OCI-LY1 (cell line): ENCODE measurements at regions not wholly inside any gene's neighbourhood (a gene's known extent, or its start where the extent isn't known, plus 50 kb on each side); places are given as distances from the start of the nearest gene placed in this dataset.

Experiments used
- H2AFZ ChIP-seq: fragments of 200-600 bp; sonication (generic), shearing (Covaris generic); 2 replicates; pipeline ENCODE4 v1.6.0; 2014; ENCODE audit warnings: antibody characterized with exemption, mild to moderate bottlenecking, low read length
- H3F3A ChIP-seq: fragments of 200-600 bp; sonication (generic), shearing (Covaris generic); 2 replicates; pipeline ENCODE4 v1.6.0; 2014; ENCODE audit warnings: mild to moderate bottlenecking, antibody characterized with exemption, low read length, moderate library complexity; ENCODE audit not compliant: insufficient read depth
- H3K27ac ChIP-seq: fragments of 200-600 bp; sonication (generic); 2 replicates; pipeline ENCODE4 v1.5.1; 2014; ENCODE audit warnings: low read length, mixed run types, mild to moderate bottlenecking, low read depth; ENCODE audit not compliant: poor library complexity, severe bottlenecking
- H3K27me3 ChIP-seq: fragments of 200-600 bp; sonication (generic); 2 replicates; pipeline ENCODE4 v1.6.0; 2014; ENCODE audit warnings: antibody characterized with exemption, mild to moderate bottlenecking, low read length, moderate library complexity; ENCODE audit not compliant: insufficient read depth
- H3K36me3 ChIP-seq: fragments of 200-600 bp; sonication (generic); 2 replicates; pipeline ENCODE4 v1.6.1; 2014; ENCODE audit warnings: mild to moderate bottlenecking, antibody characterized with exemption, low read length, moderate library complexity, mixed read lengths; ENCODE audit not compliant: insufficient read depth
- H3K4me1 ChIP-seq: fragments of 200-600 bp; sonication (generic); 2 replicates; pipeline ENCODE4 v1.5.1; 2014; ENCODE audit warnings: mild to moderate bottlenecking, low read length, moderate library complexity; ENCODE audit not compliant: insufficient read depth, severe bottlenecking
- H3K4me2 ChIP-seq: fragments of 200-600 bp; sonication (generic), shearing (Covaris generic); 2 replicates; pipeline ENCODE4 v1.6.1; 2014; ENCODE audit warnings: low read length
- H3K4me3 ChIP-seq: fragments of 200-600 bp; sonication (generic); 2 replicates; pipeline ENCODE4 v1.5.1; 2014; ENCODE audit warnings: low read length, low read depth, mild to moderate bottlenecking, mixed read lengths; ENCODE audit not compliant: poor library complexity, severe bottlenecking
- H3K79me2 ChIP-seq: fragments of 200-600 bp; shearing (Covaris generic); 2 replicates; pipeline ENCODE4 v1.6.1; 2016; ENCODE audit warnings: mixed run types, low read length, mixed read lengths; ENCODE audit not compliant: insufficient read depth
- H3K9ac ChIP-seq: fragments of 200-600 bp; sonication (generic), shearing (Covaris generic); 2 replicates; pipeline ENCODE4 v1.6.1; 2014; ENCODE audit warnings: mild to moderate bottlenecking, low read length, mixed read lengths
- H3K9me2 ChIP-seq: fragments of 200-600 bp; sonication (generic), shearing (Covaris generic); 2 replicates; pipeline ENCODE4 v1.6.1; 2014; ENCODE audit warnings: low read depth, mild to moderate bottlenecking, low read length, mixed read lengths
- H3K9me3 ChIP-seq: fragments of 200-600 bp; shearing (Covaris generic); 2 replicates; pipeline ENCODE4 v1.6.1; 2014; ENCODE audit warnings: low read length, mixed read lengths
- H4K20me1 ChIP-seq: fragments of 200-600 bp; sonication (generic), shearing (Covaris generic); 2 replicates; pipeline ENCODE4 v1.6.0; 2016; ENCODE audit warnings: mild to moderate bottlenecking, low read length; ENCODE audit not compliant: insufficient read depth
- EZH2 ChIP-seq: fragments of 200-600 bp; sonication (generic), shearing (Covaris generic); IDR thresholded peaks from 2 replicates; pipeline ENCODE4 v1.8.0; 2017; ENCODE audit warnings: borderline replicate concordance, mixed run types, mild to moderate bottlenecking, antibody characterized with exemption, low read length, moderate library complexity, mixed read lengths
- TF ChIP-seq, protein P1 (sequence below): fragments of 200-600 bp; sonication (generic), shearing (Covaris generic); IDR thresholded peaks from 2 replicates; pipeline ENCODE4 v1.5.1; 2017; ENCODE audit warnings: mild to moderate bottlenecking, antibody characterized with exemption, low read length, moderate library complexity, mixed read lengths

DNA sequence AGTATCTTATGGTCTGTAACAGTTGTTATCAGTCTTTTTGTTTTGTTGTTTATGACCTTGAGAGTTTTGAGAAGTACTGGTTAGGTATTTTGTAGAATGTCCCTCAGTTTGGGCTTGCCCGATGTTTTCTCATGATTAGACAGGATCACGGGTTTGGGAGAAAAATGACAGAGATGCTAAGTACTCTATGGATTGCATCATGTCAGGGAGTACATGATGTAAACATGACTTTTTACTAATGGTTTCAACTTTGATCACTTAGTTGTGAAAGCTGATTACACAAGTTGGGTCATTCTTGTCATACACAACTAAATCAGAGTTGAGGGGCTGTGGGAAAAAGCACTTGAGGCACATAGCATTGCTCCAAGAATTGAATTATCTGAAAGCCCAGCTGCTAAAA is 94.7 kb upstream of the SIAH1 start:
- no peak for TF ChIP-seq EZH2
- TF ChIP-seq, protein P1, sequence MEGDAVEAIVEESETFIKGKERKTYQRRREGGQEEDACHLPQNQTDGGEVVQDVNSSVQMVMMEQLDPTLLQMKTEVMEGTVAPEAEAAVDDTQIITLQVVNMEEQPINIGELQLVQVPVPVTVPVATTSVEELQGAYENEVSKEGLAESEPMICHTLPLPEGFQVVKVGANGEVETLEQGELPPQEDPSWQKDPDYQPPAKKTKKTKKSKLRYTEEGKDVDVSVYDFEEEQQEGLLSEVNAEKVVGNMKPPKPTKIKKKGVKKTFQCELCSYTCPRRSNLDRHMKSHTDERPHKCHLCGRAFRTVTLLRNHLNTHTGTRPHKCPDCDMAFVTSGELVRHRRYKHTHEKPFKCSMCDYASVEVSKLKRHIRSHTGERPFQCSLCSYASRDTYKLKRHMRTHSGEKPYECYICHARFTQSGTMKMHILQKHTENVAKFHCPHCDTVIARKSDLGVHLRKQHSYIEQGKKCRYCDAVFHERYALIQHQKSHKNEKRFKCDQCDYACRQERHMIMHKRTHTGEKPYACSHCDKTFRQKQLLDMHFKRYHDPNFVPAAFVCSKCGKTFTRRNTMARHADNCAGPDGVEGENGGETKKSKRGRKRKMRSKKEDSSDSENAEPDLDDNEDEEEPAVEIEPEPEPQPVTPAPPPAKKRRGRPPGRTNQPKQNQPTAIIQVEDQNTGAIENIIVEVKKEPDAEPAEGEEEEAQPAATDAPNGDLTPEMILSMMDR = no peak
- H3K27me3 ChIP-seq = no peaks in the 10 kb centered on the region

DNA sequence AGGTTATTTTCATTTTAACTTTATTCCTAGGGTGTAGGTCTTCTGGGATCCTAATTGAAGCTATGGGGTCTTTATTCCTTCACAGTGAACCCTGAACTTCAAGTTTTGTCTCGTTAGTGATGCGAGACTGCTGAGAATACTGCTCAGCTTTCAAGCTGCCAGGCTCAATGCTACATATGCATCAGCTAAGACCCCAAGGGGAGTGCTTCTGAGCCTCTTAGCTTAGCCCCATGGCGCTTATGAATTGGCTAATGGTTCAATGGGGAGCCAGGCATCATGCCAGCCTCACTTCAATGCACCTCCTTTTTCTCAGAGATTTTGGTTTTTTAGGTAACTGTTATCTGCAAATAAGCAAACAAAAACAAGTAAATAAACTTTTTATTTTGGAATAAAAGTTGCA is 94.1 kb upstream of the SIAH1 start:
- no peaks in the 10 kb centered on the region for H4K20me1 ChIP-seq
- H3K4me2 ChIP-seq = no peak overlapping the region

More for the DNA sequence above, 94.7 kb upstream of the SIAH1 start:
- Histone ChIP-seq H4K20me1 (no peaks in the 10 kb centered on the region), H3F3A (no peaks in the 10 kb centered on the region), H3K9ac (no peak overlapping the region), H2AFZ (no peak overlapping the region), H3K79me2 (no peaks in the 10 kb centered on the region), H3K4me3 (no peak overlapping the region), H3K4me1 (no peaks in the 10 kb centered on the region), H3K36me3 (no peaks in the 10 kb centered on the region), H3K27ac (no peak overlapping the region), H3K4me2 (no peak overlapping the region), H3K9me3 (no peaks in the 10 kb centered on the region), H3K9me2 (no peaks in the 10 kb centered on the region)

DNA sequence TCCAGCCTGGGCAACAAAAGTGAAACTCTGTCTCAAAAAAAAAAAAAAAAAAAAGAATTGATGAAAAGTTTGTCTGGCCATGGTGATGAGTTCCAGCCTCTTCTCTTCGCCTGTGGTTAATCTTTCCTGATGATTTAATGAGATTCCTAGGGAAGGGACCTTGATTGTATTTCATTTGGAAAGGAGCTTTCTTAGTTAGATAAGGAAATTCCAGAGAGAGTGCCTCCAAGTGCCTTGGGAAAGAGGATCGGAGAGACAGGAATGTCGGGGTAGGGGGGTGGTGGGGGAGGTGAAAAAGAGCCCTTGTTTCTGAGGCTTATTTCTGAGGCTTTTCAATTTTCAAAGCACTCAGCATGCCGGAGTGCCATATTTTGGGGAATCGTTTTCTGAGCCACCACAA is 93.2 kb upstream of the SIAH1 start:
- no peaks in the 10 kb centered on the region for H3K9me3 ChIP-seq
- H3K9ac ChIP-seq = no peak overlapping the region
- no peak overlapping the region for H3K27ac ChIP-seq
- H3K4me2 ChIP-seq = no peak overlapping the region
- no peaks in the 10 kb centered on the region for H3F3A ChIP-seq
- H2AFZ ChIP-seq = no peak overlapping the region
- no peaks in the 10 kb centered on the region for H3K36me3 ChIP-seq
- no peaks in the 10 kb centered on the region for H3K4me1 ChIP-seq
- no peaks in the 10 kb centered on the region for H4K20me1 ChIP-seq
- no peak overlapping the region for H3K4me3 ChIP-seq
- H3K9me2 ChIP-seq = no peaks in the 10 kb centered on the region
- no peaks in the 10 kb centered on the region for H3K79me2 ChIP-seq
- H3K27me3 ChIP-seq = no peaks in the 10 kb centered on the region
- TF ChIP-seq EZH2 = no peak
- TF ChIP-seq, protein P1 = no peak

More for the DNA sequence above, 94.1 kb upstream of the SIAH1 start:
- H3K9ac ChIP-seq = no peak overlapping the region
- H3K9me2 ChIP-seq = no peaks in the 10 kb centered on the region
- no peak overlapping the region for H3K27ac ChIP-seq
- H3K79me2 ChIP-seq = no peaks in the 10 kb centered on the region
- H3K4me1 ChIP-seq = no peaks in the 10 kb centered on the region
- no peak overlapping the region for H3K4me3 ChIP-seq
- TF ChIP-seq, protein P1 = no peak
- no peak for TF ChIP-seq EZH2
- H3F3A ChIP-seq = no peaks in the 10 kb centered on the region
- H3K36me3 ChIP-seq = no peaks in the 10 kb centered on the region
- H3K27me3 ChIP-seq = no peaks in the 10 kb centered on the region
- no peaks in the 10 kb centered on the region for H3K9me3 ChIP-seq
- no peak overlapping the region for H2AFZ ChIP-seq
